ENCODE measurements at regions not wholly inside any gene's neighbourhood (a gene's known extent, or its start where the extent isn't known, plus 50 kb on each side); places are given as distances from the start of the nearest gene placed in this dataset.

- intact Hi-C loops (cut with DNase I): no loop called here
- no peak overlapping the region for H3K9ac ChIP-seq (ENCODE audit: low read depth in 2 of 2, low read length in 2 of 2)
- H3K36me3 ChIP-seq: no peaks in the 10 kb centered on the region
- no peaks in the 10 kb centered on the region for H3K27me3 ChIP-seq
- no peak overlapping the region for H3K4me3 ChIP-seq
- H3K27ac ChIP-seq: no peak overlapping the region
- H3K4me1 ChIP-seq: no peaks in the 10 kb centered on the region
- no peak for TF ChIP-seq CTCF (IDR thresholded peaks at IDR 0.05)
- no peaks in the 10 kb centered on the region for H3K9me3 ChIP-seq
- no peak for DNase-seq
Measured at GRCh38 chr12:67804168-67804567, 155.6 kb downstream of the DYRK2 start.

GRCh38 chr12:67807814-67808213, 159.3 kb downstream of the DYRK2 start:
- H3K9ac ChIP-seq (ENCODE audit: low read depth in 2 of 2, low read length in 2 of 2): no peak overlapping the region
- no peaks in the 10 kb centered on the region for H3K9me3 ChIP-seq
- intact Hi-C loops (cut with DNase I): no loop called here
- no peaks in the 10 kb centered on the region for H3K36me3 ChIP-seq
- no peak for TF ChIP-seq CTCF (IDR thresholded peaks at IDR 0.05)
- no peak overlapping the region for H3K4me3 ChIP-seq
- no peaks in the 10 kb centered on the region for H3K27me3 ChIP-seq
- no peaks in the 10 kb centered on the region for H3K4me1 ChIP-seq
- DNase-seq: no peak
- H3K27ac ChIP-seq: no peak overlapping the region

GRCh38 chr12:67810166-67810565, 161.6 kb downstream of the DYRK2 start:
- intact Hi-C loops (cut with DNase I): no loop called here
- H3K27ac ChIP-seq: no peak overlapping the region
- H3K4me3 ChIP-seq: no peak overlapping the region
- H3K36me3 ChIP-seq: no peaks in the 10 kb centered on the region
- H3K9ac ChIP-seq (ENCODE audit: low read depth in 2 of 2, low read length in 2 of 2): no peak overlapping the region
- H3K9me3 ChIP-seq: no peaks in the 10 kb centered on the region
- TF ChIP-seq CTCF (IDR thresholded peaks at IDR 0.05): no peak
- DNase-seq: no peak
- H3K4me1 ChIP-seq: no peaks in the 10 kb centered on the region
- no peaks in the 10 kb centered on the region for H3K27me3 ChIP-seq

GRCh38 chr12:67811437-67812361, 163.2 kb downstream of the DYRK2 start:
- Histone ChIP-seq H3K36me3 (no peaks in the 10 kb centered on the region), H3K4me1 (no peaks in the 10 kb centered on the region), H3K27me3 (no peaks in the 10 kb centered on the region), H3K4me3 (no peak overlapping the region), H3K27ac (no peak overlapping the region), H3K9ac (ENCODE audit: low read depth in 2 of 2, low read length in 2 of 2) (no peak overlapping the region), H3K9me3 (no peaks in the 10 kb centered on the region)
- intact Hi-C loops (cut with DNase I): no loop called here
- no peak for DNase-seq
- TF ChIP-seq CTCF (IDR thresholded peaks at IDR 0.05): no peak

GRCh38 chr12:67813456-67813904, 164.9 kb downstream of the DYRK2 start:
- no peak overlapping the region for H3K27ac ChIP-seq
- intact Hi-C loops (cut with DNase I): no loop called here
- no peak overlapping the region for H3K9ac ChIP-seq (ENCODE audit: low read depth in 2 of 2, low read length in 2 of 2)
- no peak for TF ChIP-seq CTCF (IDR thresholded peaks at IDR 0.05)
- H3K9me3 ChIP-seq: no peaks in the 10 kb centered on the region
- H3K36me3 ChIP-seq: no peaks in the 10 kb centered on the region
- no peak overlapping the region for H3K4me3 ChIP-seq
- DNase-seq: no peak
- no peaks in the 10 kb centered on the region for H3K4me1 ChIP-seq
- H3K27me3 ChIP-seq: no peaks in the 10 kb centered on the region

Data from colonic mucosa (tissue), 4 donors.